ENCODE measurements at regions not wholly inside any gene's neighbourhood (a gene's known extent, or its start where the extent isn't known, plus 50 kb on each side); places are given as distances from the start of the nearest gene placed in this dataset.

DNA sequence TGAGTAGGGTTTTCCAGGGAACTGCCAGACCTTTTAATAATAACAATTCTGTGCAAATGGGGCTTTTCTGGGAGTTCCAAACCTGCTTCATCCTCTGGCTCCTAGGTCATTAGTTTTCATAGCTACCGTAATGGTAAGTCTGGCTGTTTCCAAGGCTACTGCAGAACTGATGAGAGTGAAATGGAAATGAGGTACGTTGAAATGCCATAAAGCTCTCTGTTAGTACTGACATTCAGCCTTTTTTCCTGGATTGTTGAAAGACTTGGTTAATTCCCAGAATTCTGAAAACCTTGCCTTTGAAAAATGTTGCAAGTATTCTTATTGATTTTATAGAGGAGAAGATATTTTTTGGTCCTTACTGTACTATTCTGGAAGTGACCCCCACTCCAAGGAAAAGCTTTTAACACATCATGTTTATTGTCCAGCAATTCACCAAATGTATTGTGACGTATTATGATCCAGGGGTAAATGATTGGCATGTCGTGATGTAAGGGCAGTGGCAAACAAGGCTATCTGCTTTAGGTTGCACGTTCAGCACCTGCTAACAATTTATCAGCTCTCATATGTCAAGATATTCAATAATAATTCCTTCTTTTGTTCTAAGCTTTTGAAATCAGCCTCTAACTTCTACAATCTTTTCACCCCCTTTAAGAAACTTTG is 767.0 kb upstream of the RAB6C start:
- TF ChIP-seq, protein P1, sequence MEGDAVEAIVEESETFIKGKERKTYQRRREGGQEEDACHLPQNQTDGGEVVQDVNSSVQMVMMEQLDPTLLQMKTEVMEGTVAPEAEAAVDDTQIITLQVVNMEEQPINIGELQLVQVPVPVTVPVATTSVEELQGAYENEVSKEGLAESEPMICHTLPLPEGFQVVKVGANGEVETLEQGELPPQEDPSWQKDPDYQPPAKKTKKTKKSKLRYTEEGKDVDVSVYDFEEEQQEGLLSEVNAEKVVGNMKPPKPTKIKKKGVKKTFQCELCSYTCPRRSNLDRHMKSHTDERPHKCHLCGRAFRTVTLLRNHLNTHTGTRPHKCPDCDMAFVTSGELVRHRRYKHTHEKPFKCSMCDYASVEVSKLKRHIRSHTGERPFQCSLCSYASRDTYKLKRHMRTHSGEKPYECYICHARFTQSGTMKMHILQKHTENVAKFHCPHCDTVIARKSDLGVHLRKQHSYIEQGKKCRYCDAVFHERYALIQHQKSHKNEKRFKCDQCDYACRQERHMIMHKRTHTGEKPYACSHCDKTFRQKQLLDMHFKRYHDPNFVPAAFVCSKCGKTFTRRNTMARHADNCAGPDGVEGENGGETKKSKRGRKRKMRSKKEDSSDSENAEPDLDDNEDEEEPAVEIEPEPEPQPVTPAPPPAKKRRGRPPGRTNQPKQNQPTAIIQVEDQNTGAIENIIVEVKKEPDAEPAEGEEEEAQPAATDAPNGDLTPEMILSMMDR (IDR thresholded peaks at IDR 0.05) = no peak
- TF ChIP-seq POLR2A (IDR thresholded peaks at IDR 0.05) = no peak

Measured in lower leg skin (tissue), 3 donors.